GM19328 (cell line): ENCODE measurements at regions not wholly inside any gene's neighbourhood (a gene's known extent, or its start where the extent isn't known, plus 50 kb on each side); places are given as distances from the start of the nearest gene placed in this dataset.

Experiments used
- ATAC-seq: cut with Tn5 transposase; IDR thresholded peaks from one replicate; pipeline ENCODE4 v1.9.1; 2021; ENCODE audit warnings: mild to moderate bottlenecking, moderate library complexity; ENCODE audit not compliant: unreplicated experiment

DNA sequence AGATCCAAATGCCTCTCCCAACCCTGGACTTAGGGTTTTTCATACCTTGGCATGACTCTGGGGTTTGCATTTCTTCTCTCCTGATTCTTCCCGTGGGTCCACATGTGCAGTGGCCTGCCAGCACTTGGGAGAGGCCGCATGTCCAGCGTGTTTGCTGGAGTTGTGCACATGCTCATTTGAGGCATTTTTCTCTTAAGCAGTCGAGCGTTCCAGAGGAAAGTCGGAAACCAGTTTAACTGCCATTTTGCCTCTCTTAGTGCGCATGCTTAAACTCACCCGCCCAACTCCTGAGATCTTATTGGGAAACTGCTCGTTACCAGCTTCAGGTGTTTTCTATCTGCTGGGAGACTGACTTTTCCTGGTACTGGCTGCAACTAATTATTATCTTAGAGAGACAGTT, 888.4 kb upstream of the PHF14 start:
- no peak for ATAC-seq

DNA sequence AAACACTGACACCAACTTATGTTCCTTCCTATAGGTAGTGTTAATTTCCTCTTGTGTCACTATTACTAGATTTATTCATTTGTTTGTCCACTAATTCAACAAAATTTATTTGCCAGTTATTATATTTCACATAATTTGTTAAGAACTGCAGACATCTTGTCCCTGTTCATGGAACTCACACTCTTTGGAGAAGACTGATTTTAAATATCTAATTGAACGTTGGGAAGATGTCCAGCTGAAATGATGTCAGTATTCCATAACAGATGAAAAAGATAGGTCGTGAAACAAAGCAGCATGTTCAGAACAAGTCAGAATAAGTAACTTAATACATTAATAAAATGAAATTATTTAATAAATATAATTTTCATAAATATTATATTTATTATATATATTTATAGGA, 873.1 kb upstream of the PHF14 start:
- no peak for ATAC-seq

DNA sequence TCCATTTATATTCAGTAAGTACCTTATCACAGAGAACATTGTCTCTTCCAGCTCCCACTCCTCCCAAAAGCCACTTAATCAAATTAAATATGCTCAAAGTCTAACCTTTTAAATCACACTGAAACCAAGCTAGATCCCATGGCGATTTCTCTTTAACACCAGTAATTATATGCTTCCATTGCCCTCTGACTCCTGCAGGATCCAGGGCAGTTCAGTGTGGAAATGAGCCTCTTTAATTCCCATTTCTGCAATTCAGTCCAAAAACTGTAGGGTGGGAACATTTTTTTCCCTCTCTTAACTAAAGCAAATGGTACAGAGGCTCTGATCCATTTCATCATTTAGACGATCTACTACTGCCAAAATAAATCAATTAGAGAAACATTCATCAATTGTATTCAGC, 872.3 kb upstream of the PHF14 start:
- ATAC-seq: no peak

DNA sequence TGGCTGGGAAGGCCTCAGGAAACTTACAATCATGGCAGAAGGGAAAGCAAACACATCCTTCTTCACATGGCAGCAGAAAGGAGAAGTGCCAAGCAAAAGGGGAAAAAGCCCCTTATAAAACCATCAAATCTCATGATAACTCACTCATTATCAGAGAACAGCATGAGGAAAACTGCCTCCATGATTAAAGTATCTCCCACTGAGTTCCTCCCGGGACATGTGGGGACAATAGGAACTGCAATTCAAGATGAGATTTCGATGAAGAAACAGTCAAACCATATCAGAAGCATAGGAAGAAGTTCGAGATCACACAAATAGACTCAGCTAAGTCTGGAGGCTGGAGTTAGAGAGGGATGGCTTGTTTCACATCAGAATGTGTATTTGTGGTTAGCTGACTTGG, 869.4 kb upstream of the PHF14 start:
- no peak for ATAC-seq

DNA sequence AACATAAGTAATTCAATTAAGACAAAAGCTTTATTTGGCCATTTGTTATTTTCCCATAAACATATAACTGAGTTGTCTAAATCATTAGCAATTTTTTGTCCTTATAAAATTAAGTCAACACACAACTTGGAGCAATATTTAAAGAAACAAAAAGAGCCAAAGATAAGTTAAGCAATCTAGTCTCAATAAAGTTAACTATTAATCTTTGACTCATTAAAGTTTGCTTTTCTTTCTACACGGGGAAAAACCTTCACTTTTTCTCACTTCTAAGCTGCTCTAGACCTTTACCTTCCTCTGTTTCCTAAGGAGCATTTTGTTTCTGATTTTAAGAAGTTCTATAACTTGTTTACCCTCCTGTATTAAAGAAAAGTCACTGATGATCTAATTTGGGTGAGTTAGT, 867.1 kb upstream of the PHF14 start:
- ATAC-seq: no peak

DNA sequence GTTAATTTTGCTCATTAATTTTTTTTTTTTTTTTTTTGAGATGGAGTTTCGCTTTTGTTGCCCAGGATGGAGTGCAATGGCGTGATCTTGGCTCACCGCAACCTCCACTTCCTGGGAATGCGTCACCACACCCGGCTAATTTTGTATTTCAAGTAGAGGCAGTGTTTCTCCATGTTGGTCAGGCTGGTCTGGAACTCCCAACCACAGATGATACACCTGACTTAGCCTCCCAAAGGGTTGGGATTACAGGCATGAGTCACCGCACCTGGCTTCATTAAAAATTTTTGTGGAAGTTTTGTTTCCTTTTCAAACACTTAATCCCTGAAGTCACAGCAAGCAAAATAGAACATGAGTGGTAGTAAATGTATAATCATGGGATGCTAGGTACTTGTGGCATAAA, 857.2 kb upstream of the PHF14 start:
- ATAC-seq: no peak

DNA sequence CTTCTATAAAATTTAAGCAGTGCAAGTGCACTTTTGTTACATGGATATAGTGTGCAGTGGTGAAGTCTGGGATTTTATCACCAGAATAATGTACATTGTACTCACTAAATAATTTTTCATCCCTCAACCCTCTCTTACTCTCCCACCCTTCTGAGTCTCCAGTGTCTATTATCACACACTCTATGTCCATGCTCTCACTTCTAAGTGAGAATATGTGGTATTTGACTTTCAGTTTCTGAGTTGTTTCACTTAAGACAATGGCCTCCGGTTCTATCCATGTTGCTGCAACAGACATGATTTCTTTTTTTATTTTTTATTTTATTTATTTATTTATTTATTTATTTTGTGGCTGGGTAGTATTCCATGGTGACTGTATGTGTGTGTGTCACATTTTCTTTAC, 855.9 kb upstream of the PHF14 start:
- no peak for ATAC-seq

DNA sequence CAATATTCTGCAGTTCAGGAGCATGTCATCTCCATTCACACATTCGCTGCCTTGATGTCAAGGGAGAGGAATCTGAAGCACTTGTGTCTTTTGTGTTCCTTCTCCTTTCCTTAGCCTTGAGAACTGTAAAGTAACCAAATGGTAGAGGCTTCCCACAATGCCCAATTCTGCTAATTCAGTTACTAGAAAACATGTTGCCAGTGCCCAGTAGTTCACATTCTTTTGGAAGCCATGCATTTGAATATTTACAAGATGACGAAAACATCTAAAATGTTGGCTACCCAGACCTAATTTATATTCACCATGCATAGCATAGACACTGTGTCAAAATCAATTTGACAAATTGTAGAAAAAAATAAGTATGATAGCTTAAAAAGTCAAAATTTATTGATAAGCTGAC, 852.7 kb upstream of the PHF14 start:
- no peak for ATAC-seq

DNA sequence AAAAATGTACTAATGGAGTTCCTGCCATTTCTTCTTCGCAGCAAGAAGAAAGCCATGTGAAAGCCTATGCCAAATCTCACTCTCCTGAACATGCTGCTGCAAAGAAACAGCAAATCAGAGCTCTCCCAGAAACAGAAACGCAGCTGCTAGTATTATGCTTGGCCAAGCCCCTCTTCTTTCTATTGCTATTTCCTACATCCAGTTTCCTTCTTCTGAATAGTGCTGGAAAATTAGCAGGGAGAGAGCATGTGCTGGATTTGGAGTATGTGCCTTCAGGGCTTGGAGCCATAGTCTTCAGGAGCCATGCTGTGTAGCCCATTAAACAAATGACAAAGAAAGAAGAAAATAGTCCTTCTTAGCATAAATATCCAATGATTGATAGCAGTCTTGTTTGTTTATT, 852.0 kb upstream of the PHF14 start:
- no peak for ATAC-seq

DNA sequence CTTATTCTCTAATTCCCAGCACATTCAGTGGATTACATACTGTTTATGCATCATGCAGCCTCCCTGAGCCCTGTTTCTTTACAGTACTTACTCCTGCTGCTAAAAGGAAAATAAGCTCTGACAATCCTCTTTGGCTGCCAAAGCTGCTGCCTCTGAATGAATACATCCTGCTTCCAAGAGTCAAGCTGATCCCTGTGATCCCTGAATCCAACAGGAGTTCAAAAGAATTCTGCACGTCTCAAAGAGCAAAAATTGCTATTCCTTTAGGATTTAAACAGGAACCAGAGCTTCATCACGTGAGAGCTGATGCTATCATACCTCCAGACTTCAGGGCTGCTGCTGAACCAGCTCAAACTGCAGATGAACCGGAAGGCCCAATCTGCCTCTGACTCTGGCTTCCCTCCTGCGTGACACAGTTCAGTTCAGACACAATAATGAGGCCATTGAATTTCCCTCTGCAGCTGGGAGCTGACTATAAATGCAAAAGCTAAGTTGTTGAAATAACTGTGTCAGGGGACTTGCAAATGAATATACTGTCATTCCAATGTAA, 851.0 kb upstream of the PHF14 start:
- ATAC-seq: no peak

DNA sequence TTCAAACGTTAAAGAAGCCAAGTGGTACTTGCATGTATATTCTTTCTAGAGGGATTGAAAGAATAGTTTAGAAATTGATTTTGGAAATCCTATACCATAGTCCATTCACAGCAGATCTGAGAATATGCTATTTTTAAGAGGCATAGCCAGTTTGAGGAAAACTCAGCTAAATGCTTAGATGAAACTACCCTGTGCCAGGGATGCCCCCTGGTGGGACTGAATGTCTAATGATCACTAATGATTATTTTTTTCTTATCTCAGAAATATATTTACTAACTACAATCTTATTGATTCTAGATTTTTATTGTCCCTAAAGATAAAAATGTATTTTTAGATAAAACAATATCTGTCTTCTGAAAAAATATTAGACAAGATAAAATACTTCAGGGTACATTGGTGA, 844.9 kb upstream of the PHF14 start:
- ATAC-seq: no peak

DNA sequence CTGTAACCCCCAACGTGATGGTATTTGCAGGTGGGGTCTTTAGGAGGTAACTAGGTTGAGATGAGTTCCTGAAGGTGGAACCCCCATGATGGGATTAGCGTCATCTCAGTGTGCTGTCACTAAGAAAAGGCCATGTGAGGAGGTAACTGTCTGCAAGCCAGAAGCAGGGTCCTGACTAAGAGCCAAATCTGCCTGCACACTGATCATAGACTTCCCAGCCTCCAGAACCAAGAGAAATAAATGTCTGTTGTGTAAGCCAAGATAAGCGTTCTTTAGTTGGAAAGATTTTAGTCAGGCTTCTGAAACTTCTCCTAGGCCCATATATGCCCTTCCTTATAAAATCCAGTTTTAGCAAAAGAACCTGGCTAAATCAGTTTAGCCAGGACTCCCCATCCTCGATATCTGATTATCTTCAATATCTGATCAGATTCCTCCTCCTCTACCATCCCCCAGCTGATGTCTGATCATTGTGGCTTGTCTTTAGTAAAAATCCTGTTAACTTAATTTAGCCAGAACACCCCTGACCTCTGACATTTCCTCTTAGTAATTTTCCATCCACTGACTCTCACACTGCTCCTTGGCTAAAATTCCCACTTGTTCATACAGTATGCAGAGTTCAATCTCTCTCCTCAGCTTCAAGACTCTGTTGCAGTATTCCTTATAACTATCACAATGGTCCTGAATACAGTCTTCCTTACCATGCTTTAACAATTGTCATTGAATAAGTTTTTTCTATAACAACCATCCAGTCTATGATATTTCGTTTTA, 835.4 kb upstream of the PHF14 start:
- ATAC-seq: no peak

DNA sequence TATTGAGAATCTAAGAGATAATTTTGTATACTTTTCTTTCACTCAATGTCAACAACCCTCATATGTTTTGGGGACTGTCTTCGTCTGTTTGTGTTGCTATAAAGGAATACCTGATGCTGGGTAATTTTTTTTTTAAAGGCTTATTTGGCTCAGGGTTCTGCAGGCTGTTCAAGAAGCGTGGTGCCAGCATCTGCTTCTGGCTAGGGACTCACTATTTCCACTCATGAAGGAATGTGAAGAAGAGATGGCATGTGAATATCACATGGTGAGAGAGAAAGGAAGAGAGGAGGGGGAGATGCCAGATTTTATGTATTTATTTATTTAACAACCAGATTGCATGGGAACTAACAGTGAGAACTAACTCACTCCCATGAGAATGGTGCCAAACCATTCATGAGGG, 827.4 kb upstream of the PHF14 start:
- no peak for ATAC-seq

DNA sequence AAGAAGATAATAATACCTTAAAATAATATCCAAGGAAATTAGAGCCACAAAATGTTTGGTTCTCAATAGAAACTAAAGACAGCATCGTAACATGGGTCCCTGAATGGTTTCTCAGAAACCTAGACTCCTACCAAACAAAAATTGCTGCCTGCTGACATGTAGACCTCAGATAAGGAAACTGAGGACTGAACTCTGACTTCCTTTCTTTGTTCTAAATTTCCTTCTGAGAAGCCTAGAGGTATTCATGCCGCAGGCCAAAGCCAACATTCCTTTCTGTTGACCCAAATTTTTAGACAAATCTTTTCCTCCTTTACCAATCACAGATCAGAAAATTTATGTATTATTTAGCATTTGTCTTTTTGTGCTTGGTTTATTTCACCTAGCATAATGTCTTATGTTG, 816.7 kb upstream of the PHF14 start:
- no peak for ATAC-seq

DNA sequence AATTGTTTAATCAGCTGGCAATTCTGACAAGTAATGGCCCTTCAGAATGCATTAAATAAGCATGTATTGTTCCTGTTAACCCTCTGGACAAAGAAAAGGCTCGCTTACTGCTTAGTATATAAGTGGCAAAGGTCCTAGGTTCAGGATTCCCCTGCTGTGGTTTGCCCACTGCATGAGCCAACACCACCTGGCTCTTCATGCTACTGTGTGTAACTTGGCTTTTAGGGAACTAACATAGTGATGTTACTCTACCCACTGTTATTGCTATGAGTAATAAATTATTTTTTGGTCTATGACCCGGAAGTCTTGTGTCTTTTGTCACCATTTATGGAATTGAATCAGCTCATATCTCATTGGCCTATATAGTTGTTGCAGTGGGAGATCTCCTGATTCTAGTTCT, 791.7 kb upstream of the PHF14 start:
- ATAC-seq: no peak

DNA sequence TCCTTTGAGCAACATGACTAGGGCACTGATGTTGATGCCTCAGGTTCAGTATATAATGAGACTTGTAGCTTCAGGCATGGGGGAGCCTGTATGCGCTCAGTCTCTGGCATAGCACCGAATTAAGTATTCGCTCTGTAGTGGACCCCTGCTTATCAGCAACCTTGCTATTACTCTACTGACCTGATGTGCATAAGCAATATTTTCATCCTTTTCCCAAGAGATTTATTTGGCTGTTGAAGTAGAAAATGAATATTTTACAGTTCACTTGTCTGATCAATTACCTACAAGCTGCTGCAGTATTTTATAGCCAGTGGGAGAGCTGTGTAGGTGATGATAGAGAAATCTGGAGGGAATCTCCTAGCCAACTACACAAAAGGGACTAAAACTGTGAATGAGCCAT, 781.6 kb upstream of the PHF14 start:
- ATAC-seq: no peak

DNA sequence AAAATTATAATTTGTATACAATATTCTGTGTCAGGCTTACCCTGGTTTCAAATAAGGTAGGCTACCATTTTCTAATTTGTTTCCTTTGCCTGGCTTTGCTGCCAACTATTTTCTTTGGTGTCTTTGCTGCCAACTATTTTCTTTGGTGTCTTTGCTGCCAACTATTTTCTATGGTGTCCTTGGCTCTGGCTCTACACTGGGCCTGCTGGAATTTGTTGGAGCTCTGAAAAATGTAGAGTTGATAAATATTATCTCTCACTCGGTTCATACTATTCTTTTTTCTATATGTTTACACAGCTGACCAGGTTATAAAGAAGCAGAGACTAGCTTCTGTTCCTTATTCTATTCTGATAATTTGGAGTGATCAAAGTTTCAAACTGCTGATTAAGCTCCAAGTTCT, 768.0 kb upstream of the PHF14 start:
- no peak for ATAC-seq

DNA sequence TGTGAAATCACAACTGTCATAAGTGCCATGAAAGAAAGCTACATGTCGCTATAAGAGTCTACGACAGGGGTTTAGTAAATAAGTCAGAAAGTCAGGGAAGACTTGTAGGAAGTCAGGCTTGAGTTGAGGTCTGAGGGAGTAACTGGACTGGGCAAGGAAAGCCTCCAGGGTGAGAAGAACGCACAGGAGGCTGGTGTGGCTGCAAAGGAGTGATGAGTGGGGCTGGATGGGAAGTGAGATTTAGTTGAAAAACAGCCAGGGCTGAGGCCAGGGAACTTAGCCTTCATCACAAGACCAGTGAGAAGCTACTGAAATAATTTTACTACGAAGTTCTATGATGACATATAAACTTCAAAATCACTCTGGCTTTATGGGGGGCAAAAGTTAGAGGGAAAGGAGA, 763.7 kb upstream of the PHF14 start:
- no peak for ATAC-seq

DNA sequence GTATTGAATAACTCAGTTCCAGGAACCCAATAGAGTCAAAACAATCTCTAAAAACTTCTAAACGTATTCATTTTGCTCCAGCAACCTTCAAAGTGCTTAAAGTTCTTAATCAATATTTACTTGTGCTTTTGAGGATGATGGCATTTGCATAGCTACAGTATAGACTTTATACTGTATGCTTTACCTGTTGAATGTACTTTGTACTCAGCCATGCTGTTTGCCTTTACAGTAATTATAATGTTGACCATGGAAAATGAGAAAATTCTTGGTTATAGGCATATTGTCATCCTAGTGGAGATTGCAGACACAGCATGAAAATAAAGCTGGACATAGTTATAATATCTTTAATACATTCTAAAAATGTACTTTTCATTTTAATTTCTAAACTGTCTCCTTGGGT, 762.7 kb upstream of the PHF14 start:
- no peak for ATAC-seq

DNA sequence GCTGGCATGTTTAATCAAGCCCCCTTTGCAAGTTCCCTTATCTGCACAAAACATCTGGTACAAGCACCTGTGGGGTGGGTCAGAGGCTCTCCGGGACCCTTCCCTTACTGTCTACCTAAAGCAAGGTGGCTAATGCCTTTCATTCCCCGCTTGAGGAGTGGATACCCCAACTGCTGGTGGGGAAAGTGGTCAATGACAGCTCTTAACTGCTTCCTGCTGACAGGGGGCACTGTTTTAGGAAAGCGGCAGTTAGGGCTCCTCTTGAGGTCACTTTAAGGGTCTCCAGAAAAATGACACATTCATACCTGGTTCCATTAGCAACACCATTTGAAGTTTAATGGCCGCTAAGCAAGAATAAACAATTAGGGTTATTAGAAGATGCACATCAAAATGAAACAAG, 761.8 kb upstream of the PHF14 start:
- ATAC-seq: no peak

DNA sequence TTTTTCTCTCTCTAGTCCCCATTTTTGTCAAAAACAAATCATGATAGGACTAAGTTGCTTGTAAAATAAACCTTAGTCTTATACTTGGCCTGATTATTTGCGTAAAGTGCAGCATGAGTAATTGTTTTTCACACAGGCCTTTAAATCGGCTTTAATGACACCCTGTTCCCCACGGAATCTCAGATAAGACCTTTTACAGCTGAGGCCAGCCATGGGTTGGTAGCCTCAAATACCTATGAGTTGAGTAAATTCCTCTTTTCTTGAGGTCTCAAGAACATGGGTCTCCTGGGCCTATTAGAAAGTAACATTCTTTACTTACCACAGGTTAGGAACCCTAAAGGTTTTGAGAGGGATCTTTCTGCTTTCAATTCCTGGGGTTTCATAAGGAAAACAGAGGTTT, 761.0 kb upstream of the PHF14 start:
- ATAC-seq: no peak

DNA sequence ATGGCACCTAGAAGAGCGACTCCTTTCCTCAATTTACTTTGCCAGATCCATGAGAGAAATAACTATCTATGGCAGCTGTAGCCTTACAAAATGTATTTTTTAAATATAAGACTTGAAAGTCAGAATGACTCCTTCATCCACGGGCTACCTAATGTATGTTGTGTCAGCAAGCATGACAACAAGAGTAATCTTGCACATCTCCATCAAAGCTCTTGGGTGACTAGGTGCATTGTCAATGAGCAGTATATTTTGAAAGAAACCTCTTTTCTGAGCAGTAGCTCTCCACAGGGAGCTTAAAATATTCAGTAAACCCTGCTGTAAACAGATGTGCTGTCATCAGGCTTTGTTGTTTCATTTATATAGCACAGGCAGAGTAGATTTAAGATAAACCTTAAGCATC, 757.2 kb upstream of the PHF14 start:
- ATAC-seq: no peak

DNA sequence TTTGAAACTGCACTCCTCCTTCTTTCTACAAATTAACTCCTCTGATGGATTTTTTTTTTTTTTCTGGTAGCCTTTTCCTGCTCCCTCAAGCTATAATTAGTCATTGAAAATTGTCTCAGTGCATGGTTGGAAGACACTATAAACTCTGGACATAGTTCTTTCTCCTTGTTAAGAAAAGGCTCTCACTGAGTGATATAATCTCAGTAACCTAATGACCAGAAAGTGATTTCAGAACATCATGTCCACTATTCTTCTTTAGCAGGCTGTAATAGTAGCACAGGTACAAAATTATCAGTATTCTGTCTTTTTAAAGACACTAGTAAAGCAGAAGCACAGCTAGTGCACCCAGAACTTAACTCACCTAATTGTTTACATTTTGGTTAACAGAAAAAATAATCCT, 752.6 kb upstream of the PHF14 start:
- ATAC-seq: no peak
